Panc1 (cell line): ENCODE measurements at regions not wholly inside any gene's neighbourhood (a gene's known extent, or its start where the extent isn't known, plus 50 kb on each side); places are given as distances from the start of the nearest gene placed in this dataset.

ENCODE experiments used
- ATAC-seq: fragments of 200-7000 bp; cut with Tn5 transposase; 2 replicates; pipeline ENCODE4 v1.9.1; 2020; ENCODE audit warnings: mild to moderate bottlenecking, moderate library complexity
- BruUV-seq: library from RNA; stranded (reverse); fragments of 400-500 nt; replicated peaks from 2 replicates; lab custom pipeline; 2021; lab: Mats Ljungman, UMichigan
- CTCF ChIA-PET: fragments of 300-600 bp; sonication (Branson Sonifier 250); formaldehyde crosslinking; loops from one replicate; lab custom pipeline; 2022; ENCODE audit warnings: antibody characterized with exemption; lab: Charles Lee
- POLR2A ChIA-PET: fragments of 300-600 bp; sonication (Branson Sonifier 250); formaldehyde crosslinking; loops from one replicate; lab custom pipeline; 2022; ENCODE audit warnings: antibody characterized with exemption; lab: Charles Lee
- DNase-seq: peaks from one replicate; pipeline ENCODE4 v3.0.0-alpha.2; 2010; ENCODE audit warnings: low read depth, low spot score
- H3K27ac ChIP-seq: 2 replicates; pipeline ENCODE4 v1.5.1; 2011; ENCODE audit warnings: mild to moderate bottlenecking, low read length, inconsistent platforms
- H3K27me3 ChIP-seq: fragments of 200-500 bp; sonication (Bioruptor generic); 2 replicates; pipeline ENCODE4 v1.6.0; 2014; ENCODE audit warnings: low read length, inconsistent platforms; ENCODE audit not compliant: control insufficient read depth, insufficient read depth
- H3K36me3 ChIP-seq: fragments of 200-500 bp; sonication (Bioruptor generic); 2 replicates; pipeline ENCODE4 v1.5.1; 2014; ENCODE audit warnings: inconsistent platforms, mild to moderate bottlenecking, low read length, moderate library complexity; ENCODE audit not compliant: control insufficient read depth, insufficient read depth
- H3K4me1 ChIP-seq: 2 replicates; pipeline ENCODE4 v1.5.1; 2011; ENCODE audit warnings: inconsistent platforms, mild to moderate bottlenecking, low read length, moderate library complexity; ENCODE audit not compliant: control insufficient read depth, insufficient read depth
- H3K4me3 ChIP-seq, 2 experiments: 2 replicates each; pipeline ENCODE4 v1.5.1; 2011 to 2012; ENCODE audit warnings: low read depth in 2 of 2, low read length in 2 of 2, mild to moderate bottlenecking in 2 of 2, inconsistent platforms in 1 of 2, moderate library complexity in 1 of 2
- H3K9me3 ChIP-seq: fragments of 200-500 bp; sonication (Bioruptor generic); 2 replicates; pipeline ENCODE4 v1.5.1; 2014; ENCODE audit warnings: low read depth, mild to moderate bottlenecking, inconsistent platforms, low read length, moderate library complexity; ENCODE audit not compliant: control insufficient read depth, insufficient read depth
- POLR2AphosphoS5 ChIP-seq: IDR thresholded peaks from 2 replicates; pipeline ENCODE4 v1.6.1; 2012; ENCODE audit warnings: mild to moderate bottlenecking, low read depth, low read length, moderate library complexity
- REST ChIP-seq, 2 experiments: IDR thresholded peaks; 2 replicates each; pipeline ENCODE4 v1.6.1; 2011 to 2012; ENCODE audit warnings: low read depth in 2 of 2, control low read depth in 1 of 2, low read length in 1 of 2, mild to moderate bottlenecking in 1 of 2, moderate library complexity in 1 of 2; ENCODE audit not compliant: insufficient read depth in 1 of 2
- SIN3A ChIP-seq: IDR thresholded peaks from 2 replicates; pipeline ENCODE4 v1.6.1; 2012; ENCODE audit warnings: low read depth, mild to moderate bottlenecking, low read length, moderate library complexity, borderline replicate concordance; ENCODE audit not compliant: insufficient read depth
- TCF7L2 ChIP-seq: IDR thresholded peaks from 2 replicates; pipeline ENCODE4 v1.6.1; 2011; ENCODE audit warnings: mild to moderate bottlenecking, low read depth, low read length, inconsistent platforms
- in situ Hi-C: cut with HindIII; loops from 2 replicates; pipeline ENCODE4 v1.10.0; 2016; ENCODE audit warnings: low sequenced_read_pairs, low pct_unique_long_range_greater_than_20kb
- intact Hi-C: fragments of 100-400 bp; cut with micrococcal nuclease; formaldehyde crosslinking; loops from one replicate; pipeline ENCODE4 v1.10.0; 2022; ENCODE audit not compliant: unreplicated experiment
- TF ChIP-seq, protein P1 (sequence below): fragments of 450-650 bp; IDR thresholded peaks from 2 replicates; pipeline ENCODE4 v1.5.1; 2017; ENCODE audit warnings: mild to moderate bottlenecking

DNA sequence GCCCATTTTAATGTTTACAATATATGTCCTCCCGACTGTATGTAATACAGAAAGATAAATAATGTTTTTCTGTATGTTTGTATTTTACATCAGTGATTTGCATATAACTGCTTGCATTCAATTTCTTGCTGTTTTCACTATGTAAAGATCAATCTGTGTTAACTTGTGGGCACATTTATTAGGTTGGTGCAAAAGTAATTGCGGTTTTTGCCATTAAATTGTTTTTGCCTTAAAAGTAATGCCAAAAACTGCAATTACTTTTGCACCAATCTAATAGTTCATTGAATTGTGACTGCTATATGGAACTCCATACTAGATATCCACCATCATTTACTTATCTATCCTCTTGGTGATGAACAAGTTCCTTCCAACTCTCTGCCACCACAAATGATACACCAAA lies 73.9 kb upstream of the SRD5A3 start:
- DNase-seq, result no peak
- TF ChIP-seq REST (IDR thresholded peaks at IDR 0.05; ENCODE audit: insufficient read depth in 1 of 2, low read depth in 2 of 2, low read length in 1 of 2) (no peak), SIN3A (no peak), TCF7L2 (no peak), POLR2AphosphoS5 (no peak)
- TF ChIP-seq, protein P1, sequence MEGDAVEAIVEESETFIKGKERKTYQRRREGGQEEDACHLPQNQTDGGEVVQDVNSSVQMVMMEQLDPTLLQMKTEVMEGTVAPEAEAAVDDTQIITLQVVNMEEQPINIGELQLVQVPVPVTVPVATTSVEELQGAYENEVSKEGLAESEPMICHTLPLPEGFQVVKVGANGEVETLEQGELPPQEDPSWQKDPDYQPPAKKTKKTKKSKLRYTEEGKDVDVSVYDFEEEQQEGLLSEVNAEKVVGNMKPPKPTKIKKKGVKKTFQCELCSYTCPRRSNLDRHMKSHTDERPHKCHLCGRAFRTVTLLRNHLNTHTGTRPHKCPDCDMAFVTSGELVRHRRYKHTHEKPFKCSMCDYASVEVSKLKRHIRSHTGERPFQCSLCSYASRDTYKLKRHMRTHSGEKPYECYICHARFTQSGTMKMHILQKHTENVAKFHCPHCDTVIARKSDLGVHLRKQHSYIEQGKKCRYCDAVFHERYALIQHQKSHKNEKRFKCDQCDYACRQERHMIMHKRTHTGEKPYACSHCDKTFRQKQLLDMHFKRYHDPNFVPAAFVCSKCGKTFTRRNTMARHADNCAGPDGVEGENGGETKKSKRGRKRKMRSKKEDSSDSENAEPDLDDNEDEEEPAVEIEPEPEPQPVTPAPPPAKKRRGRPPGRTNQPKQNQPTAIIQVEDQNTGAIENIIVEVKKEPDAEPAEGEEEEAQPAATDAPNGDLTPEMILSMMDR, result no peak
- H3K4me3 ChIP-seq, result no peak overlapping the region
- H3K9me3 ChIP-seq, result no peaks in the 10 kb centered on the region
- no TSS peak for BruUV-seq
- H3K27me3 ChIP-seq, result peaks cover 4% of the 10 kb centered on the region; the same call in 1 of the 2 replicates
- CTCF ChIA-PET, result no interaction called here
- ATAC-seq, result no peak
- POLR2A ChIA-PET, result no interaction called here
- no peaks in the 10 kb centered on the region for H3K36me3 ChIP-seq
- H3K27ac ChIP-seq, result no peak overlapping the region
- intact Hi-C loops (no loop called here), in situ Hi-C loops (no loop called here)
- H3K4me1 ChIP-seq, result no peaks in the 10 kb centered on the region

DNA sequence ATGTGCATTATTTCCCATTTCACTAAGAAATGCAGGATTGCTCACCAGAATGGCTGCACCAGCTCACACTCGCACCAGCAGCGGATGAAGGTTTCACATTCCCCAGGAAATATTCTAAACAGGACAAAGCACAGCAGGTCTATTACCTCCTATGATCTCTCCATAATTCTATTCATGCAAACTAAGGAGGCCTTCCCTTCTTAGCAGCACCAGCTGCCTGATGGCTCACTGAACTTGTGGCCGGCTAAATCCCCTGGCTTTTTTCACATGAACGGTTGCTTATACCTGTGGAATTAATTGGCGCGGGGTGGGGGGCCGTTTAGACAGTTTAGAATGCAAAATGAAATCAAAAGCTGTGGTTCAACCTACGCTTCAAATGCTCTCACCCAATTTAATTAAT lies 73.5 kb upstream of the SRD5A3 start:
- DNase-seq (no peak), ATAC-seq (no peak)
- Histone ChIP-seq H3K36me3 (no peaks in the 10 kb centered on the region), H3K4me1 (no peaks in the 10 kb centered on the region), H3K27ac (no peak overlapping the region), H3K9me3 (no peaks in the 10 kb centered on the region), H3K4me3 (no peak overlapping the region), H3K27me3 (peaks cover 4% of the 10 kb centered on the region; the same call in 1 of the 2 replicates)
- TF ChIP-seq REST (IDR thresholded peaks at IDR 0.05; ENCODE audit: insufficient read depth in 1 of 2, low read depth in 2 of 2, low read length in 1 of 2) (no peak), POLR2AphosphoS5 (no peak), SIN3A (no peak), TCF7L2 (no peak)
- TF ChIP-seq, protein P1, result no peak
- intact Hi-C loops (no loop called here), in situ Hi-C loops (no loop called here)
- no TSS peak for BruUV-seq
- POLR2A ChIA-PET, result no interaction called here
- CTCF ChIA-PET, result no interaction called here
